ENCODE measurements at regions not wholly inside any gene's neighbourhood (a gene's known extent, or its start where the extent isn't known, plus 50 kb on each side); places are given as distances from the start of the nearest gene placed in this dataset.

DNA sequence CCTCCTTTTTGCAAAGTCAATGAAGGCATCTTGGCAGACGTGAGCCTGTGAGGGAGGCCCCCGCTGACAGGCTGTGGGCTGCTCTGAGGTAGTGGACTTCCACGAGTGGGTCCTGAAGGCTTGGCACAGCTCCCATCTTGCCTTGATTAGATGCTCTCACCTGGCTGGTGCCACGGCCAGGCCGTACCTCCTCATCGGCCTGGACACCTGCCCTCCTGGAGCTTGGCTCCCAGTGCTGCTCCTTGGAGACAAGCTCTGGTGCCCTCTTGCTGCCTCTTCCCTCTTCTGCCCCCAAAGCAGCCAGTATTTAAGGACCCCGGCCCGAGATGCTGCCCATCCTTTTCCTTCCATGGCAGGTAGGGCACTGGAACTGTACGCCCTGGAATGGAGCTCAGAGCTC, 93.5 kb downstream of the ERMARD start:
- Histone ChIP-seq H3K4me3 (ENCODE audit: insufficient read depth, low read depth, low read length) (no peak overlapping the region), H4K20me1 (ENCODE audit: insufficient read depth, low read length) (no peaks in the 10 kb centered on the region), H3K79me2 (ENCODE audit: insufficient read depth, low read length) (no peaks in the 10 kb centered on the region), H3K9me3 (ENCODE audit: insufficient read depth, low read depth, low read length) (peaks cover 3% of the 10 kb centered on the region), H3K27me3 (ENCODE audit: insufficient read depth, low read length) (no peaks in the 10 kb centered on the region), H3K36me3 (ENCODE audit: insufficient read depth, low read length) (no peaks in the 10 kb centered on the region), H3K27ac (ENCODE audit: low read depth, low read length) (no peak overlapping the region), H3K4me2 (ENCODE audit: low read length) (no peak overlapping the region), H2AFZ (ENCODE audit: low read depth, low read length) (no peak overlapping the region), H3K9ac (ENCODE audit: low read length) (no peak overlapping the region), H3K4me1 (ENCODE audit: insufficient read depth, low read length) (no peaks in the 10 kb centered on the region)
- DNase-seq (ENCODE audit: low read depth): no peak
- Mint-ChIP-seq H3K36me3 (ENCODE audit: low read depth, unreplicated experiment) (no peaks in the 10 kb centered on the region), H3K9me3 (ENCODE audit: unreplicated experiment) (no peaks in the 10 kb centered on the region), H3K4me1 (ENCODE audit: low read depth, unreplicated experiment) (peaks cover 10% of the 10 kb centered on the region), H3K4me3 (ENCODE audit: unreplicated experiment) (no peak overlapping the region), H3K27ac (ENCODE audit: unreplicated experiment) (no peak overlapping the region), H3K27me3 (ENCODE audit: low read depth, unreplicated experiment) (peaks cover 48% of the 10 kb centered on the region)
- FAIRE-seq: no peak
- no peak for TF ChIP-seq EZH2 (IDR thresholded peaks at IDR 0.05; ENCODE audit: insufficient read depth, low read length)
- TF ChIP-seq, protein P1, sequence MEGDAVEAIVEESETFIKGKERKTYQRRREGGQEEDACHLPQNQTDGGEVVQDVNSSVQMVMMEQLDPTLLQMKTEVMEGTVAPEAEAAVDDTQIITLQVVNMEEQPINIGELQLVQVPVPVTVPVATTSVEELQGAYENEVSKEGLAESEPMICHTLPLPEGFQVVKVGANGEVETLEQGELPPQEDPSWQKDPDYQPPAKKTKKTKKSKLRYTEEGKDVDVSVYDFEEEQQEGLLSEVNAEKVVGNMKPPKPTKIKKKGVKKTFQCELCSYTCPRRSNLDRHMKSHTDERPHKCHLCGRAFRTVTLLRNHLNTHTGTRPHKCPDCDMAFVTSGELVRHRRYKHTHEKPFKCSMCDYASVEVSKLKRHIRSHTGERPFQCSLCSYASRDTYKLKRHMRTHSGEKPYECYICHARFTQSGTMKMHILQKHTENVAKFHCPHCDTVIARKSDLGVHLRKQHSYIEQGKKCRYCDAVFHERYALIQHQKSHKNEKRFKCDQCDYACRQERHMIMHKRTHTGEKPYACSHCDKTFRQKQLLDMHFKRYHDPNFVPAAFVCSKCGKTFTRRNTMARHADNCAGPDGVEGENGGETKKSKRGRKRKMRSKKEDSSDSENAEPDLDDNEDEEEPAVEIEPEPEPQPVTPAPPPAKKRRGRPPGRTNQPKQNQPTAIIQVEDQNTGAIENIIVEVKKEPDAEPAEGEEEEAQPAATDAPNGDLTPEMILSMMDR (IDR thresholded peaks at IDR 0.05; ENCODE audit: insufficient read depth, low read depth, low read length): no peak

DNA sequence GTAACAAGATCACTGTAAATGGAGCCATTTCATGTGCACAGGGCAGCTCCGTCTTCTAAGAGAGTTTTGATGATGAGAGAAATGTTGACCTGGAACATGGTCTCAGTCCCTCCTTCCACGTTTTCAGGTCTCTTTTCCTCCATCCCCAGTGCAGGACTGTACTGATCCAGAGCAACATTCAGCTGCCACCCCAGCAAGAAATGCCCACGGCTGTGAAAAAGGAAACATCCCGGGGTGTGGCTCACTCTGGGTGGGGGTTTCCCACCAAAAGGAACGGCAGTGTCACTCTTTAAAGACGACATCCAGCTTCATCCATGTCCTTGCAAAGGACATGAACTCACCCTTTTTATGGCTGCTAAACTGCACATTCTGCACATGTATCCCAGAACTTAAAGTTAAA, 92.6 kb downstream of the ERMARD start:
- Histone ChIP-seq H3K4me2 (ENCODE audit: low read length) (no peak overlapping the region), H3K79me2 (ENCODE audit: insufficient read depth, low read length) (no peaks in the 10 kb centered on the region), H4K20me1 (ENCODE audit: insufficient read depth, low read length) (no peaks in the 10 kb centered on the region), H2AFZ (ENCODE audit: low read depth, low read length) (no peak overlapping the region), H3K36me3 (ENCODE audit: insufficient read depth, low read length) (no peaks in the 10 kb centered on the region), H3K27ac (ENCODE audit: low read depth, low read length) (no peak overlapping the region), H3K9me3 (ENCODE audit: insufficient read depth, low read depth, low read length) (peaks cover 3% of the 10 kb centered on the region), H3K9ac (ENCODE audit: low read length) (no peak overlapping the region), H3K4me1 (ENCODE audit: insufficient read depth, low read length) (no peaks in the 10 kb centered on the region), H3K4me3 (ENCODE audit: insufficient read depth, low read depth, low read length) (no peak overlapping the region), H3K27me3 (ENCODE audit: insufficient read depth, low read length) (no peaks in the 10 kb centered on the region)
- H3K27me3 Mint-ChIP-seq (ENCODE audit: low read depth, unreplicated experiment): peaks cover 44% of the 10 kb centered on the region
- no peak overlapping the region for H3K27ac Mint-ChIP-seq (ENCODE audit: unreplicated experiment)
- peaks cover 10% of the 10 kb centered on the region for H3K4me1 Mint-ChIP-seq (ENCODE audit: low read depth, unreplicated experiment)
- DNase-seq (ENCODE audit: low read depth) (no peak), FAIRE-seq (no peak)
- no peaks in the 10 kb centered on the region for H3K36me3 Mint-ChIP-seq (ENCODE audit: low read depth, unreplicated experiment)
- TF ChIP-seq, protein P1 (IDR thresholded peaks at IDR 0.05; ENCODE audit: insufficient read depth, low read depth, low read length): no peak
- no peak for TF ChIP-seq EZH2 (IDR thresholded peaks at IDR 0.05; ENCODE audit: insufficient read depth, low read length)
- no peaks in the 10 kb centered on the region for H3K9me3 Mint-ChIP-seq (ENCODE audit: unreplicated experiment)
- no peak overlapping the region for H3K4me3 Mint-ChIP-seq (ENCODE audit: unreplicated experiment)

DNA sequence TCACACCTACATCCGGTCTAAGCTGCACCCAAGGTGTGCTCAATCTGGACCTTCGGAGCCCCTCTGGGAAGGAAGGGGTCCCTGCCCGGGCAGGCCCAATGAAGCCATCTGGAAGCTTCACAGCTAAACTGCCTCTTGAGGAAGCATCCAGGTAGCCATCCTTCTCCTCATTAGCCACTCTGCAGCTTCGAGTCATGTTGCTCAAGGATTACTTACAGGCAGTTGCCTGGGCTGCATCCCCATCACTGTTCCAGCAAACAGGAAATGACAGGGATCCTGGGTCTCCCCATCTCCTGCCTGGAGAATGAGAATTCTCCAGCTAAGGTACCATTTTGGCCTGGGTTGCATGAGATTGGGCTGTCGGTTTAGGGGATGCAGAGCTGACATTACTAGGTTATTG, 91.7 kb downstream of the ERMARD start:
- Mint-ChIP-seq H3K36me3 (ENCODE audit: low read depth, unreplicated experiment) (no peaks in the 10 kb centered on the region), H3K27me3 (ENCODE audit: low read depth, unreplicated experiment) (peaks cover 52% of the 10 kb centered on the region), H3K9me3 (ENCODE audit: unreplicated experiment) (no peaks in the 10 kb centered on the region), H3K4me1 (ENCODE audit: low read depth, unreplicated experiment) (peaks cover 10% of the 10 kb centered on the region), H3K27ac (ENCODE audit: unreplicated experiment) (no peak overlapping the region), H3K4me3 (ENCODE audit: unreplicated experiment) (no peak overlapping the region)
- H3K9me3 ChIP-seq (ENCODE audit: insufficient read depth, low read depth, low read length): peaks cover 3% of the 10 kb centered on the region
- H3K36me3 ChIP-seq (ENCODE audit: insufficient read depth, low read length): no peaks in the 10 kb centered on the region
- H3K4me2 ChIP-seq (ENCODE audit: low read length): no peak overlapping the region
- DNase-seq (ENCODE audit: low read depth) (no peak), FAIRE-seq (no peak)
- H3K27ac ChIP-seq (ENCODE audit: low read depth, low read length): no peak overlapping the region
- no peak overlapping the region for H3K4me3 ChIP-seq (ENCODE audit: insufficient read depth, low read depth, low read length)
- H3K27me3 ChIP-seq (ENCODE audit: insufficient read depth, low read length): no peaks in the 10 kb centered on the region
- no peaks in the 10 kb centered on the region for H4K20me1 ChIP-seq (ENCODE audit: insufficient read depth, low read length)
- no peaks in the 10 kb centered on the region for H3K79me2 ChIP-seq (ENCODE audit: insufficient read depth, low read length)
- no peak for TF ChIP-seq EZH2 (IDR thresholded peaks at IDR 0.05; ENCODE audit: insufficient read depth, low read length)
- TF ChIP-seq, protein P1 (IDR thresholded peaks at IDR 0.05; ENCODE audit: insufficient read depth, low read depth, low read length): no peak
- H3K4me1 ChIP-seq (ENCODE audit: insufficient read depth, low read length): no peaks in the 10 kb centered on the region
- no peak overlapping the region for H2AFZ ChIP-seq (ENCODE audit: low read depth, low read length)
- H3K9ac ChIP-seq (ENCODE audit: low read length): no peak overlapping the region

All from astrocyte (in vitro differentiated cells and primary cell).